HG02938 (cell line): ENCODE measurements at regions not wholly inside any gene's neighbourhood (a gene's known extent, or its start where the extent isn't known, plus 50 kb on each side); places are given as distances from the start of the nearest gene placed in this dataset.
A peak's percentile ranks its signal among the peaks of the same experiment; 100 is the strongest.

Source experiments
- ATAC-seq: cut with Tn5 transposase; IDR thresholded peaks from one replicate; pipeline ENCODE4 v1.9.1; 2021; ENCODE audit warnings: mild to moderate bottlenecking, moderate library complexity; ENCODE audit not compliant: unreplicated experiment

- no peak for ATAC-seq
Observed at GRCh38 chr21:14870853-14871149, 194.0 kb downstream of the NRIP1 start.

- ATAC-seq, result peak; percentile 70
Observed at GRCh38 chr21:14869984-14870852, 194.6 kb downstream of the NRIP1 start.

- ATAC-seq, result no peak
Observed at GRCh38 chr21:14866859-14867765, 197.7 kb downstream of the NRIP1 start.

DNA sequence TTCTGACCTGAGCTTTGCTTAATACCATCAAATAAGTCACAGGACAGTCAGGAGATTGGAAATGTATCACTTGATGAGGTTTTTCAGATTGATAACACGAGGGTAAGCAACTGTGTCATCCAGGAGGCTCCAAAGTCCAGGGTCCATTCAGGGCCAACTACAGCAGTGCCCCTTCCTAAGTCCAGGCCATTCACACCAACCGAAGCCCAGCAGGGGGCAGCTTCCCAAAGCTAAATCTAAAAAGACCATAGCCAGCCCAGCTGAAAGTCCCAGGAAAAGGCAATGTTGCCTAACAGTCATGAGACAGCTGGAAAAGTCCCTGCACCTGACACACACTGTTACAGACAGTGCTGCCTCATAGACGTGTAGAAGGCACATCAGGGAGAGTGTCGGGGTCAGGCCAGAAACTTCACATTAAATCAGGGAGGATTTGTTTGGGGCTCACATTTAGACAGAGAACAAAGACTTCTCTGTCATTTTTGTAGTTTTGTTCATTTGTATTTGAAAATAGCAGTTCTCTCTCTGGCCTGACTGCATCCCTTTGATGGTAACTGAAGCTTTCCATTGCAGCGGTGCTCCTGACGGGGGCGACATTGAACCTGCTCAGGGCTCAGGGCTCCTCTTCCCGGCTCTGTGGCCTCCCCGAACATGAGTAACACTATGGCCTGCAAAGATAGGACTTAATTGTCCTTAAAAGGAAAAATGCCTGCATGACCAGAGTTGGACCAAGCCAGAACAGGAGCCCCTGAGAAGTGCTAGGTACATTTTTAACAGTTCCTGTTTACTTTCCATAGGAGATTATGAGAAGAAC, 200.4 kb downstream of the NRIP1 start:
- peak; percentile 76 for ATAC-seq

DNA sequence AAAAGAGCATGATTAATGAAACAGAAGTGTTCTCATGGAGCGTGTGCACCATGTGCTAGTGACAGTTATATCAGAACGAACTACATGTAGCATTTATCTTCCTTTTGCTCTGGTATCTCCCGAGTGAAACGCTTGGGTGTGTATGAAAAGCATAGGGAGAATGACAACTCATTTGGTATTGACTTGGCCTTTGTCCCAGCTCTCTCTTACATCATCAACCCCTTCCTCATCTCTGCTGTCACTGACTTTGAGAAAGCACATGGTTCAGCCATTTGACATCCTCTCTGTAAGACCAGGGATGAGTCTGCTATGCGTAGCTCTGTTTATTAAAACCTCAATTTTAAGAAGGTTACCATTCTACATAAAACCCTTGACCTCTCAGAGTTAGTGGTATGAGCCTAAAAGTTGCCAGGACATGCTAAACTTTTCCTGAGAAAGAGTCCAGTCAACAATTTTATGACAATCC, 201.0 kb downstream of the NRIP1 start:
- no peak for ATAC-seq

DNA sequence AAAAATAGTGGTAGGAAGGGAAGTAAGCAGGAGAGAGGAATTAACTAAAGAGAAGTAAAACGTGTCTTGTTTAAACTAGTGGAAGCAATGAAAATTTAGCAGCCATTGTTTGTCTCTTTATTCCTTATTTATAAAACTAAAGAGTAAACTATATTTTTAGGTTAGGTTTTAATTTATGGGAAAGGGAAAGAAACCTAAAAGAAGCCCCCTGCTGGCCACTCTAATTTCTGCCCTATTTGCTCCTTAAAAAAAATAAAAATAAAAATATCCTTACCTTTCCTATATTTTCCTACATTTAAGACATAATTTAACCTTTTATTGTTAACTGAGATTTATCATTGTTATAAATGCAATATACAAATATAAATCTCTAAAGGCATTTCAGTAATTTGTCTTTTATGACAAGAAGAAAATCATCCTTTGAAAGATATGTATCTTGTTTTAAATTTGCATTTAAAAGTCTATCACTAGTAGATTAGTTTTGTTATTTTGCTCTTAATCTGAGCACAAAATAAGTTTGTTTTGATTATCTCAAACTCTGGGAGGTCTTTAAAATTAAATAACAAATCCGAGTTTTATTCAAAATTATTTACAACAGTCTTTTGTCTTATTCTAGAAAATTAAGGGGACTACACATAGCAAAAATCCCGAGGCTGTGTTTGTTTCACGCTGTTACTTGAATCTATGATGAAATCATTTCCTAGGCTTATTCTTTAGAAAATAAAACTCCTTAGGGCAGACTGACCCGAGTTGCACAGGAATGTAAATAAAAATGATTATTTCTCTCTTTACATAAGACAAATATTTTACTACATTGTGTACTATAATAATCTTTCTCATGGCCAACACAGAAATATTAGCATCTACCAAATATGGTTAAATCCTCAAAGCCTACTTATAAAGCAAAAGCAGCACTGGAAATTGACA, 201.7 kb downstream of the NRIP1 start:
- ATAC-seq, result no peak

DNA sequence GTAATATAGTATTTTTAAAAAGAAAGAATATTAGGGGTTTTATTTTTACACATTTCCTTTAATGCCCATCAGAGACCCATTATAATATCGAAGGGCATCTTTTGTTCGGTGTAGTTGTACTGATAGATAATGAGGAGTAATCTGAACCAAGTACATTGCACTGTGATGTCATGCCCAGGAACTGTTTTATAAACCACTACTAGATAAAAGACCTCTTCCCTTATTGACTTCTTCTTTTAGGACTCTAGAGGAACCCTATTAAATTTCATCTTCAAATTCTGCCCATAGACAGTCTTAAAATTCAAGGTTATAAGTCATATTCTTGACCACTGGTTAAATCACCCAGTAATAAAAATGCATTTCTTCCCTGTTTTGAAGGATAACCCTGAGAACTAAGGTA, 206.5 kb downstream of the NRIP1 start:
- no peak for ATAC-seq

GRCh38 chr21:14857529-14857928, 207.3 kb downstream of the NRIP1 start:
- ATAC-seq, result no peak

DNA sequence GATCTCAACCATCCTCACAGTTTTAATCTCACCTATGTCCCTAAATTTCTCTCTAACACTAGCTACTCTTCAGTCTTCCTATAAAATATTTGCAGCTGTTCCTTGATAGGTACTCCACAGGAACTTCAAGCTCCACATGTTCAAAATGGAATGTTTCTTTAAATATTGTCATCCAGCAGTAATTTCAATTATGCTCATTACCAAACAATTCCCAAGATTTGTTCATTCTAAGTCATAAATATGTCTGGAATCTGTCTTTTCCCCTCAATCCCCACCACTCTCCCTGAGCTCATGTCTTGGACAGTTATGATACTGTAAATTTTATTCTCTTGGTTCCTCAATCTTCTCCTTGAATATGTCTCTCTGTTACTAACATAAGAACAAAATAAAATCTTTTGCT, 214.4 kb downstream of the NRIP1 start:
- no peak for ATAC-seq

DNA sequence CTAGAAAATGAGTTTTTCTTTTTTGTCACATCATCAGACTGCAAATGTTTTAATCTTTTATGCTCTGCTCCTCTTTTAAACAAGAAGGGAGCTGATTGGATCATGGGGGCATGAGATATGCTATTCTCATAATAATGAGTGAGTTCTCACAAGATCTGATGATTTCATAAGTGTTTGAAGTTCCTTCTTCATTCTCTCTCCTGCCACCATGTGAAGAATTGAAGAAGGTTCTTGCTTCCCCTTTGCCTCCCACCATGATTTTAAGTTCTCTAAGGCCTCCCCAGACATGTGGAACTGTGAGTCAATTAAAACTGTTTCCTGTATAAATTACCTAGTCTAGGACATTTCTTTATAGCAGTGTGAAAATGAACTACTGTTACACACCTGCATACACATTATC, 218.2 kb downstream of the NRIP1 start:
- no peak for ATAC-seq

GRCh38 chr21:14844001-14844400, 220.8 kb downstream of the NRIP1 start:
- ATAC-seq, result no peak

DNA sequence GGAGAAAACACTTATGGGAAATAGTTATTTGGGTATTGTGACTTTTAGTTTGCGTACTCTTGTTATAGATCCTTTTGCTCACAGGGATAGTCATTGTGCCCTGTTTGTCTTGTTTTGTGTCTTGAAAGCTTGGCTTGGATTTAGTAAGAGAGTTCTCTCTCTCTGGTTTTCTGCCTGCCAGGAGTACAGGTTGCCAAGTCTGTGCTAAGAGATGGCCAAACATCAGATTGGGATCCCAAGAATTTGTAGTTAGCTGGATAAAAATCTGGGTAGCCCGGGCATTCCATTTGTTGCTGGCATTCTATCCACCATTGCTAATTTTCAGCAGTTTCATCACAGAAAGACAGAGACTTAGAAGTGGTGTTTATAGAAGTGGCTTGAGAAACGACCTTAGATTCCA, 222.2 kb downstream of the NRIP1 start:
- ATAC-seq, result no peak

GRCh38 chr21:14841511-14842472, 223.0 kb downstream of the NRIP1 start:
- ATAC-seq, result no peak

- ATAC-seq, result no peak
Observed at GRCh38 chr21:14838400-14838799, 226.4 kb downstream of the NRIP1 start.

DNA sequence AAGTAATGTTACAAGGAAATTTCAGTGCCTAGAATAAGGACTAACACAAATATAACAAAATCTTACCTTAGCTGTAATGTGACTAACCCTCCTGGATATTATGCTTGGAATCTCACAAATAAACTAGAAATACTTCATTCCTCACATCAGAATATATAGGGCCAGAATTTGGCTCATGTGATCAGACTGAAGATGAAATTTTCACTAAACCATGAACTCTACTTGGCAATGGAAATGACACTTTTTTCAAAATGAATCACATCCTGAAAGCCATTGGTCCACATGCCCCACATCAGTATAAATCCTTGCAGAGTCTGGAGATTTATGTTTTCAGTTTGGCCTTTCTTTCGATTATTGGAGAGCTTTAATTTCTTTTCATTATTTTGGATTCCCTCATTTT, 227.8 kb downstream of the NRIP1 start:
- ATAC-seq, result no peak

GRCh38 chr21:14833666-14834351, 231.0 kb downstream of the NRIP1 start:
- ATAC-seq, result no peak

GRCh38 chr21:14833241-14833640, 231.6 kb downstream of the NRIP1 start:
- ATAC-seq, result no peak

DNA sequence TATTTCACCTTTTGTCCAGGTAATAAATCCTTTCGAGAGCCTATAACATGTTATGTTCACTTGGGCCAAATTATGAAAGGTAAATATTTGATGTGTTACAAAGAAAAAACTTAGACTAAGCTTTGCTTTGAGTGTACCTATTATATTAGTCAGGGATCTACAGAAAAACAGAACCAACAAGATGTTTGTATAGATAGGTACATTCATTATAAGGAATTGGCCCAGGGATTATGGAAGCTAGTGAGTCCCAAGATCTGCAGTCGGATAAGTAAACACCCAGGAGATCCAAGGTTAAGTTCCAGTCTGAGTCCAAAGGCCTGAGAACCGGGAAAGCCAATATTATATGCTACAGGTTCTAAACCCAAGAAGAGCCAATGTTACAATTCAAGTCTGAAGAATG, 234.5 kb downstream of the NRIP1 start:
- no peak for ATAC-seq
